HEK293 (cell line): ENCODE measurements at regions not wholly inside any gene's neighbourhood (a gene's known extent, or its start where the extent isn't known, plus 50 kb on each side); places are given as distances from the start of the nearest gene placed in this dataset.

ENCODE experiments used
- CTCF ChIA-PET: fragments of 350-600 bp; formaldehyde crosslinking; extraction: SDS; loops from one replicate; lab custom pipeline; 2021; ENCODE audit warnings: antibody characterized with exemption; lab: Yijun Ruan, JAX
- POLR2A ChIA-PET: fragments of 300-600 bp; formaldehyde crosslinking; extraction: SDS; loops from one replicate; lab custom pipeline; 2020; ENCODE audit warnings: antibody characterized with exemption, inconsistent platforms; lab: Yijun Ruan, JAX
- H3K27ac ChIP-seq: fragments of 200-500 bp; sonication (Bioruptor generic); 2 replicates; pipeline ENCODE4 v1.5.1; 2014; ENCODE audit warnings: low read depth, low read length, control low read depth, inconsistent platforms; ENCODE audit errors: extremely low read depth
- H3K36me3 ChIP-seq, 2 experiments: fragments of 200-500 bp in 1 of 2; sonication (Bioruptor generic) in 1 of 2; 1 replicate in 1 of 2; 2 replicates in 1 of 2; pipeline ENCODE4 v1.5.1; 2014 to 2017; ENCODE audit warnings: inconsistent platforms in 2 of 2, low read length in 2 of 2; ENCODE audit not compliant: control insufficient read depth in 2 of 2, insufficient read depth in 1 of 2
- H3K4me1 ChIP-seq: fragments of 200-500 bp; sonication (Bioruptor generic); 2 replicates; pipeline ENCODE4 v1.5.1; 2014; ENCODE audit warnings: mild to moderate bottlenecking, low read length, inconsistent platforms; ENCODE audit not compliant: control insufficient read depth, insufficient read depth
- H3K4me3 ChIP-seq: 2 replicates; pipeline ENCODE4 v1.5.1; 2011; ENCODE audit warnings: low read depth, mild to moderate bottlenecking, control low read depth, low read length, moderate library complexity
- H3K9me3 ChIP-seq: fragments of 200-500 bp; sonication (Bioruptor generic); 2 replicates; pipeline ENCODE4 v1.5.1; 2014; ENCODE audit warnings: low read depth, low read length, inconsistent platforms; ENCODE audit not compliant: control insufficient read depth, insufficient read depth
- PRDM2 ChIP-seq: fragments of 450-650 bp; formaldehyde crosslinking; IDR thresholded peaks from 2 replicates; pipeline ENCODE4 v1.5.1; 2016; ENCODE audit warnings: missing biosample characterization, missing genetic modification characterization, borderline replicate concordance
- PRDM4 ChIP-seq: fragments of 450-650 bp; formaldehyde crosslinking; IDR thresholded peaks from 2 replicates; pipeline ENCODE4 v1.5.1; 2017; ENCODE audit warnings: missing biosample characterization, missing genetic modification characterization
- SP3 ChIP-seq: fragments of 450-650 bp; formaldehyde crosslinking; IDR thresholded peaks from 2 replicates; pipeline ENCODE4 v1.5.1; 2016; ENCODE audit warnings: missing biosample characterization, missing genetic modification characterization
- ZBTB44 ChIP-seq: fragments of 450-650 bp; IDR thresholded peaks from 2 replicates; pipeline ENCODE4 v1.5.1; 2018; ENCODE audit warnings: missing biosample characterization, mild to moderate bottlenecking, missing genetic modification characterization
- ZNF2 ChIP-seq: fragments of 450-650 bp; formaldehyde crosslinking; IDR thresholded peaks from 2 replicates; pipeline ENCODE4 v1.5.1; 2016; ENCODE audit warnings: missing biosample characterization, missing genetic modification characterization
- ZNF223 ChIP-seq: fragments of 450-650 bp; formaldehyde crosslinking; IDR thresholded peaks from 2 replicates; pipeline ENCODE4 v1.5.1; 2016; ENCODE audit warnings: missing biosample characterization, missing genetic modification characterization
- ZNF266 ChIP-seq: fragments of 450-650 bp; formaldehyde crosslinking; IDR thresholded peaks from 2 replicates; pipeline ENCODE4 v1.5.1; 2016; ENCODE audit warnings: missing biosample characterization, missing genetic modification characterization, low read depth
- ZNF398 ChIP-seq: fragments of 450-650 bp; formaldehyde crosslinking; IDR thresholded peaks from 2 replicates; pipeline ENCODE4 v1.5.1; 2017; ENCODE audit warnings: missing biosample characterization, missing genetic modification characterization
- ZNF433 ChIP-seq: fragments of 450-650 bp; formaldehyde crosslinking; IDR thresholded peaks from 2 replicates; pipeline ENCODE4 v1.5.1; 2016; ENCODE audit warnings: missing biosample characterization, missing genetic modification characterization, low read depth
- ZNF514 ChIP-seq: fragments of 450-650 bp; formaldehyde crosslinking; IDR thresholded peaks from 2 replicates; pipeline ENCODE4 v1.5.1; 2016; ENCODE audit warnings: missing biosample characterization, missing genetic modification characterization
- ZNF561 ChIP-seq: fragments of 450-650 bp; IDR thresholded peaks from 2 replicates; pipeline ENCODE4 v1.5.1; 2018; ENCODE audit warnings: missing biosample characterization, missing genetic modification characterization, borderline replicate concordance
- ZNF677 ChIP-seq: fragments of 450-650 bp; IDR thresholded peaks from 2 replicates; pipeline ENCODE4 v1.5.0; 2018; ENCODE audit warnings: missing biosample characterization, mild to moderate bottlenecking, missing genetic modification characterization, moderate library complexity
- ZNF692 ChIP-seq: fragments of 450-650 bp; formaldehyde crosslinking; IDR thresholded peaks from 2 replicates; pipeline ENCODE4 v1.5.1; 2016; ENCODE audit warnings: missing biosample characterization, missing genetic modification characterization
- ZNF791 ChIP-seq: fragments of 450-650 bp; formaldehyde crosslinking; IDR thresholded peaks from 2 replicates; pipeline ENCODE4 v1.5.1; 2016; ENCODE audit warnings: missing biosample characterization, missing genetic modification characterization
- ZSCAN18 ChIP-seq: fragments of 450-650 bp; formaldehyde crosslinking; IDR thresholded peaks from 2 replicates; pipeline ENCODE4 v1.5.1; 2016; ENCODE audit warnings: missing biosample characterization, missing genetic modification characterization

GRCh38 chr4:83828601-83829000, 292.7 kb downstream of the GPAT3 start (continued):
- TF ChIP-seq ZNF398 (tag by site-specific recombination): no peak
- TF ChIP-seq ZNF791 (tag by site-specific recombination): no peak
- TF ChIP-seq ZNF266 (tag by site-specific recombination): no peak
- TF ChIP-seq ZNF561 (tag by site-specific recombination): no peak

- H3K27ac ChIP-seq: no peak overlapping the region
- no peaks in the 10 kb centered on the region for H3K36me3 ChIP-seq
- H3K4me3 ChIP-seq: no peak overlapping the region
- TF ChIP-seq ZNF223 (no peak), ZNF561 (tag by site-specific recombination) (no peak), ZNF514 (tag by site-specific recombination) (no peak), ZBTB44 (tag by site-specific recombination) (no peak), ZNF433 (no peak), ZNF2 (tag by site-specific recombination) (no peak), PRDM4 (tag by site-specific recombination) (no peak), ZNF692 (tag by site-specific recombination) (no peak), ZNF791 (tag by site-specific recombination) (no peak), ZSCAN18 (tag by site-specific recombination) (no peak), PRDM2 (no peak), SP3 (tag by site-specific recombination) (no peak), ZNF677 (tag by site-specific recombination) (no peak)
- CTCF ChIA-PET: interaction anchor here (0.6 kb wide), 1 partner anchor 153 kb away, joined by 6 read pairs; no protein-coding TSS in a partner anchor
- POLR2A ChIA-PET: no interaction called here
- no peaks in the 10 kb centered on the region for H3K4me1 ChIP-seq
- H3K9me3 ChIP-seq: no peaks in the 10 kb centered on the region
Measured at GRCh38 chr4:83821493-83821892, 285.6 kb downstream of the GPAT3 start.
